ENCODE measurements at regions not wholly inside any gene's neighbourhood (a gene's known extent, or its start where the extent isn't known, plus 50 kb on each side); places are given as distances from the start of the nearest gene placed in this dataset.
"Not testable (repeated sequence)": the region's sequence is repeated elsewhere in the genome, so short reads cannot be mapped to it uniquely, and the experiment has no call there.

DNA sequence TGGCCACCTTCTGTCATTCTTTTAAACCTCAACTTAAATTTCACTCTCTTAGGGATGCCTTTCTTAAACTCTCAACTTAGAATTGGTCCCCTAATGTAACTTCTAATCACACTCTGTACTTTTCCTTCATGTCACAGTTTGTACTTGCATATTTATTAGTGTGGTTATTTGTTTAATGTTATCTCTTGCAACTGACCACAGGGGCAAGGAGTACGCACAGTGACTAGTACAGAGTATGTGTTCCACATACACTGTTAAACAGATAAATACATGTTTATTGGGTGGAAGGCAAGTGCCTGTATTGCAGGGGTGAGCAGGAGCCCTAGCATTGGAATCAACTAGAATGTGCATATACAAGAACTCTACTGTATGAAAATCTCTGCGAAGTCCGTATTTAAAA is 554.0 kb downstream of the INSC start:
- Mint-ChIP-seq H3K9me3 (no peaks in the 10 kb centered on the region), H3K4me3 (no peak overlapping the region), H3K36me3 (ENCODE audit: low read depth) (no peaks in the 10 kb centered on the region), H3K4me1 (ENCODE audit: low read depth) (no peaks in the 10 kb centered on the region), H3K27ac (no peak overlapping the region), H3K27me3 (ENCODE audit: low read depth) (peaks cover 8% of the 10 kb centered on the region)
- CTCF ChIA-PET: interaction anchor here (0.6 kb wide), 1 partner anchor 265 kb away, joined by 3 read pairs; no protein-coding TSS in a partner anchor
- no peak for DNase-seq
- intact Hi-C loops (cut with micrococcal nuclease): no loop called here

DNA sequence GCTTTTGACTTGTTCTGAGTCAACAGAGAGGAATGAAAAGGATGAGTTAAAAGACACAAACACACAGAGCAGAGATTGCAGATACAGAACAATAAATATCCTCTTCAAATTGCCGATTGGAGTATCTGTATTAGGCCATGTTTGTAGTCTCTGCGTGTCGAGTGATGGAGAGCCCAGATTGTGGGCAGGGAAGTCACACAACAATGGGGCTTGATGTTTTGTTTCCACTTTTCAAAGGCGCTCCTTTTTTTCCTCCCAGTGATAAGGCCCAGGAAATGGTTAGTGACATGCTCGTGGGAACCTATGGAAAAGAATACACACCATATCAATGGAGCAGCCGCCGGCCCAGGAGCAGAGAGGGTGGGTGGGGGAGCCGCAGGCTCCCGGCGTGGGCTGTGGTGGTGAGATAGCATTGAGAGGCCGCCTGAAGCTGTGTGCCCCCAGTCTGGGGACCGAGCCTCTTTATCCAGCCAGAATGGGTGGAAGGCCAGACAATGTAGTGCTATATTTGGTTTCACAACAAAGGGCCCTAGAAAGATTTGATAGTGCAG is 555.9 kb downstream of the INSC start:
- Mint-ChIP-seq H3K27ac (no peak overlapping the region), H3K9me3 (no peaks in the 10 kb centered on the region), H3K36me3 (ENCODE audit: low read depth) (no peaks in the 10 kb centered on the region), H3K4me1 (ENCODE audit: low read depth) (no peaks in the 10 kb centered on the region), H3K27me3 (ENCODE audit: low read depth) (peaks cover 6% of the 10 kb centered on the region), H3K4me3 (no peak overlapping the region)
- no peak for DNase-seq
- CTCF ChIA-PET: no interaction called here
- intact Hi-C loops (cut with micrococcal nuclease): no loop called here

DNA sequence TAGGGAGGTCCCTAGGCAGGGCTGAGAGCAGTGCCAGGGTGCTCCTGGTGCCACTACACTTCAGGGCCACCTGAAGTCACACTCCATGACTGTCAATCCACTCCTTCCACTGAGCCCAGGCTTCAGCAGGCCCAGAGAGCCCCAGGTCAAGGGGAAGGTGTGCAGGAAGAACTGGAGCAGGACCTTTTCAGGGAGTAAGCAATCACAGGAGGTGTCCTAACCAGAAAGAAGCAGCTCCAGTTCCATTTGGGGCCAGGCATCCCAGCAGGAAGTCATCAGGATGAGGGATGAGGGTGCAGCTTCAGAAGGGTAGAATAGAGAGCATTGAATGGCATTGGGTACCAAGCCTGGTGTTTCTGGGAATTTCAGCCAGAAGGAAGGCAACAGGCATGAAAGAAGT is 556.5 kb downstream of the INSC start:
- Mint-ChIP-seq H3K27ac (no peak overlapping the region), H3K27me3 (ENCODE audit: low read depth) (peaks cover 6% of the 10 kb centered on the region), H3K4me3 (no peak overlapping the region), H3K36me3 (ENCODE audit: low read depth) (no peaks in the 10 kb centered on the region), H3K4me1 (ENCODE audit: low read depth) (no peaks in the 10 kb centered on the region), H3K9me3 (no peaks in the 10 kb centered on the region)
- no peak for DNase-seq
- CTCF ChIA-PET: interaction anchor here (1.1 kb wide), 1 partner anchor 21 kb away, joined by 3 read pairs; no protein-coding TSS in a partner anchor
- intact Hi-C loops (cut with micrococcal nuclease): no loop called here

DNA sequence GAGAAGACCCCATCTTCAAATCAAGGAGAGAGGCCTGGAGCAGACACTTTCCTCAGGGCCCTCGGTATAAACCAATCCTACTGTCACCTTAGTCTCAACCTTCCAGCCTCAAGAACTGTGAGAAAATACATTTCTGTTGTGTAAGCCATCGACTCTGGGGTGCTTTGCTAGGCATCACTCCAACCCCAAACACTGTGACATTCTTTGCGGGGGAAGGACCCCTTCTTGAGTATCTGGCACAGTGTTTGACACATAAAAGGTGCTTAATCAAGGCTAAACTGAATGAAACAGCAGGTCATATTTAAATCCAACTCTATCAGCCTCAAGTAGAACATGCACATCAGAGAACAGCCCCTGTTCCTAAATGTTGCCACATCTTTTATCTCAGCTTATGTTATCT is 558.1 kb downstream of the INSC start:
- DNase-seq: no peak
- Mint-ChIP-seq H3K36me3 (ENCODE audit: low read depth) (no peaks in the 10 kb centered on the region), H3K27me3 (ENCODE audit: low read depth) (peaks cover 6% of the 10 kb centered on the region), H3K4me1 (ENCODE audit: low read depth) (no peaks in the 10 kb centered on the region), H3K27ac (no peak overlapping the region), H3K4me3 (no peak overlapping the region), H3K9me3 (peaks cover 3% of the 10 kb centered on the region)
- intact Hi-C loops (cut with micrococcal nuclease): no loop called here
- CTCF ChIA-PET: interaction anchor here (0.6 kb wide), 1 partner anchor 762 kb away, joined by 4 read pairs; no protein-coding TSS in a partner anchor

DNA sequence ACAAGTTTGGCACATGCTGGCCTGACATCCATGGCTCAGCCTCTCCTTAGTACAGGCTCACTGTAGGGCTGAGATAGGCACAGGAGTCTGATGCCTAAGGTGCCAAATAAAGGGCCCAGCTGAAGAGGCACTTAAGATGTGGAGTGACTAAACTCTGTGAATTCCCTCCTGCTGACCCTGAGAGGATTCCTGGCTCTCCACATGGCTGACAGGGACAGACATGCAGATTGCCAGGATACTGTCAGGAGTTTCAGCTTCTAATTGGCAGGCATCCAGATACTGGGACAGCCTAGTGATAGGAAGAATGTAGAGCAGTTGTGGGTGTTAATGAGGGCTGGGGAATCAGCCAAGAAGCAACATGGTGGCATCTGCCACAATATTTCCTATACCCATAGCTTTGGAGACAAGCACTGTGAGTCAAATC is 558.7 kb downstream of the INSC start:
- intact Hi-C loops (cut with micrococcal nuclease): no loop called here
- no peak overlapping the region for H3K4me3 Mint-ChIP-seq

DNA sequence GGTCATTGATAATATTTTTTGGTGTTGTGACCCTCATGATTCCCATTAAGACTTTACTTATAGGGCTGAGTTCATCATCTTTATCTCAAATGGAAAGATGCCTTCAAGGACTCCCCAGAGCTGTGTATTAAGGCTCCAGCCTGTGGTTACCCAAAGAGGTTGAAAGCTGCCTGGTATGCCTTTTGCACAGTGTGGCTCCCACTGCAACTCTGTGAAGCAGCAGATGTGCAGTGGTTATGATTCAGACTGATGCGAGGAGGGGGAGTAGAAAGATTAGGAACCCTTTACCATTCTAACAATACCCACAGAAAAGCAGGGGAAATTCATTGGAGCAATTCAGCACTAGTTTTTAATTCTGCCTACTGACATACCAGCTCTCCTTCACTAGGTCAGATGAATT is 560.0 kb downstream of the INSC start:
- H3K27me3 Mint-ChIP-seq (ENCODE audit: low read depth): peaks cover 4% of the 10 kb centered on the region
- CTCF ChIA-PET: no interaction called here
- H3K9me3 Mint-ChIP-seq: peaks cover 9% of the 10 kb centered on the region
- H3K36me3 Mint-ChIP-seq (ENCODE audit: low read depth): no peaks in the 10 kb centered on the region
- H3K4me1 Mint-ChIP-seq (ENCODE audit: low read depth): no peaks in the 10 kb centered on the region
- H3K4me3 Mint-ChIP-seq: no peak overlapping the region
- no peak for DNase-seq
- H3K27ac Mint-ChIP-seq: no peak overlapping the region
- intact Hi-C loops (cut with micrococcal nuclease): no loop called here

More for the DNA sequence above, 558.7 kb downstream of the INSC start:
- no peak overlapping the region for H3K27ac Mint-ChIP-seq
- no peak for DNase-seq
- H3K36me3 Mint-ChIP-seq (ENCODE audit: low read depth): no peaks in the 10 kb centered on the region
- CTCF ChIA-PET: interaction anchor here (0.6 kb wide), 1 partner anchor 24 kb away, joined by 3 read pairs; no protein-coding TSS in a partner anchor
- no peaks in the 10 kb centered on the region for H3K4me1 Mint-ChIP-seq (ENCODE audit: low read depth)
- H3K9me3 Mint-ChIP-seq: peaks cover 4% of the 10 kb centered on the region
- peaks cover 4% of the 10 kb centered on the region for H3K27me3 Mint-ChIP-seq (ENCODE audit: low read depth)

DNA sequence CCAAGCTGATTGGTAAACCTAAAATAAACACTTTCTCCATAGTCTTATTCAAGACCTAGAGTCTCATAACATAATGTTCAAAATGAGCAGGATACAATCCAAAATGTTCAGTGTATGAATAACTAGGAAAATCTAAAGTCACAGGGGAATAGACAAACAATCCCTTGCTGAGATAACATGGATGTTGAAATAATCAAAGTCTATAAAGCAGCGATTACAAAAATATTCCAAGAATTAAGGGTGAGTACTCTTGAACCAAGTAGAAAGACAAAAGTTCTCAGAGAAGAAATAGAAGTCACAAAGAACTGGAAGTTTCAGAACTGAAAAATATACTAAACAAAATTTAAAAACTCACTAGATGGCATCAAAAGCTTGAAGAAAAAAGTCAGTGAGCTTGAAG is 561.0 kb downstream of the INSC start:
- Mint-ChIP-seq H3K4me1 (ENCODE audit: low read depth) (no peaks in the 10 kb centered on the region), H3K27me3 (ENCODE audit: low read depth) (no peaks in the 10 kb centered on the region), H3K36me3 (ENCODE audit: low read depth) (no peaks in the 10 kb centered on the region), H3K4me3 (no peak overlapping the region), H3K9me3 (peaks cover 10% of the 10 kb centered on the region), H3K27ac (no peak overlapping the region)
- intact Hi-C loops (cut with micrococcal nuclease): no loop called here
- DNase-seq: no peak
- CTCF ChIA-PET: no interaction called here

DNA sequence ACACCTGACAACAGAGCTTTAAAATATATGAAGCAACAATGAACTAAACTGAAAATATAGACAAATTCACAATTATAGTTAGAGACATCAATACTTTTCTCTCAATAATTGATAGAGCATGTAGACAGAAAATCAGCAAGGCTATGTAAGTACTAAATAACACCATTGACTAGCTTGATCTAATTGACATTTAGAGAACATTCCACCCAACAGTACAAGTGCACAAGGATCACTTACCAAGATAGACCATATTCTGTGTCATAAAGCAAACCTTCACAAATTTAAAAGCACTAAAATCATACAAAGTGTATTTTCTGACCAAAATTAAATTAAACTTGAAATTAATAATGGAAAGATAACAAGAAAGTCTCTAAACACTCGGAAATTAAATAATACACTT is 562.5 kb downstream of the INSC start:
- Mint-ChIP-seq H3K27ac (no peak overlapping the region), H3K4me1 (ENCODE audit: low read depth) (no peaks in the 10 kb centered on the region), H3K9me3 (peaks cover 10% of the 10 kb centered on the region), H3K36me3 (ENCODE audit: low read depth) (no peaks in the 10 kb centered on the region), H3K4me3 (no peak overlapping the region), H3K27me3 (ENCODE audit: low read depth) (no peaks in the 10 kb centered on the region)
- CTCF ChIA-PET: no interaction called here
- intact Hi-C loops (cut with micrococcal nuclease): no loop called here
- DNase-seq: no peak

DNA sequence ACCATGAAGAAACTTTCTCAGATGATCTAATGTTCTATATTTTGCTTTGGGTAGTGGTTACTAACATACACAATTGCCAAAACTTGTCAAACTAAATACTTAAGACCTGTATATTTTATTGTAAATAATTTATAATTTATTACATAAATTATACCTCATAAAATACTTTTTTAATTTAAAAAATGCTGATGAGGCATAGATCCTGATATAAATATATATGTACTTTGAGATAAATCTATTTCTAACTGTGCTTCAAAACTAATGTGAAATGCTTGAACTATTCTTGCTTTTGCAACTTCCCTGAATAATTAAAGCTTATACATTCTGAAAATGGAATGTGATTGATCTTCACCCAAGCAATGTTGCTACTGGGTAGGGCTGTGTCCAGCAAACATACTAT is 568.8 kb downstream of the INSC start:
- no peak overlapping the region for H3K4me3 Mint-ChIP-seq

DNA sequence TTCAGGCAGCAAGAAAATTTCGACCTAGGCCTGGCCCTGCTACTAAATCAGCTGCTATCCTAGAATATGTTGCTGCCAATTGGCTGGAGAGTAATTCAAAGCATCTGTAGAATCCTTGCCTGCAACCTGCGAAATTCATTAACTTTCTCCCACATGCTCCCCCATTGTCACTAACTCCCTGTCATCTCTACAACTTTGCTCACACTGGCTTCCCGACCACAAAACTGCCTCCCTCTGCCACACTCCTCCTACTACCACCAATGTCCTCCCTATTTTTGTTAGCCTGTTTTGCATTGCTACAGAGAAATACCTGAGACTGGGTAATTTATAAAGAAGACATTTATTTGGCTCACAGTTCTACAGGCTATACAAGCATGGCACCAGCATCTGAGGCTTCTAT is 570.6 kb downstream of the INSC start:
- DNase-seq: no peak
- Mint-ChIP-seq H3K4me1 (ENCODE audit: low read depth) (no peaks in the 10 kb centered on the region), H3K4me3 (no peak overlapping the region), H3K36me3 (ENCODE audit: low read depth) (no peaks in the 10 kb centered on the region), H3K9me3 (peaks cover 14% of the 10 kb centered on the region), H3K27ac (no peak overlapping the region), H3K27me3 (ENCODE audit: low read depth) (peaks cover 3% of the 10 kb centered on the region)
- CTCF ChIA-PET: no interaction called here
- intact Hi-C loops (cut with micrococcal nuclease): no loop called here

More for the DNA sequence above, 568.8 kb downstream of the INSC start:
- Mint-ChIP-seq H3K9me3 (peaks cover 17% of the 10 kb centered on the region), H3K36me3 (ENCODE audit: low read depth) (no peaks in the 10 kb centered on the region), H3K27me3 (ENCODE audit: low read depth) (no peaks in the 10 kb centered on the region), H3K27ac (no peak overlapping the region), H3K4me1 (ENCODE audit: low read depth) (no peaks in the 10 kb centered on the region)
- DNase-seq: no peak
- CTCF ChIA-PET: no interaction called here
- intact Hi-C loops (cut with micrococcal nuclease): no loop called here

DNA sequence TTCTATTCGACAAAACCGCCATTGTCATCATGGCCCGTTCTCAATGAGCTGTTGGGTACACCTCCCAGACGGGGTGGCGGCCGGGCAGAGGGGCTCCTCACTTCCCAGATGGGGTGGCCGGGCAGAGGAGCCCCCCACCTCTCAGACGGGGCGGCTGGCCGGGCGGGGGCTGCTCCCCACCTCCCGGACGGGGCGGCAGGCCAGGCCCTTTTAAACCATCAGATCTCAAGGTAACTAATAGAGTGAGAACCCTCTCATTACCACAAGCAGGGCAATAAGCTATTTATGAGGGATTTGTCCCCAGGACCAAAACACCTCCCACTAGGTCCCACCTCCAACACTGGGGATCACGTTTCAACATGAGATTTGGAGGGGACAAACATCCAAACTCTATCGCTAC is 571.5 kb downstream of the INSC start:
- CTCF ChIA-PET: interaction anchor here (0.6 kb wide), 1 partner anchor 20 kb away, joined by 3 read pairs; no protein-coding TSS in a partner anchor
- H3K36me3 Mint-ChIP-seq (ENCODE audit: low read depth); H3K27ac Mint-ChIP-seq; DNase-seq; H3K27me3 Mint-ChIP-seq (ENCODE audit: low read depth); H3K4me3 Mint-ChIP-seq; H3K4me1 Mint-ChIP-seq (ENCODE audit: low read depth); intact Hi-C loops (cut with micrococcal nuclease): not testable (repeated sequence)
- H3K9me3 Mint-ChIP-seq: peaks cover 13% of the 10 kb centered on the region

DNA sequence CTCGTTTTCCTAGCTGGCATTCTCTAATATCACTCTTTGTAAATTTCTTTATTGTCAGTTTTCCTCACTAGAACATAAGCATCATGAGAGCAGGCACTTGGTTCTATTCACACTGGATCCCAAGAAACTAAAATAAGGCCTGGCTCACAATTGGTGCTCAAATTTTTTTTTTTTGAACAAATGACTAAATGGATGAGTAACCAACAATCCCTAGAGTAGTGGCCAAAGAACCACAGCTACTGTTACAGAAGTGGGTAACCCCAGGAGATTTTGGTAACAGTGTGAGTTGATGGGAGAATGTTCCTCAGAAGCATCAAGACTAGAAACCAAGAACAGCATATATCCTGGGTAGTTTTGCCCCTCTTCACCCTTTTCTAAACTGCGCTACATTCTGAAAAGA is 572.6 kb downstream of the INSC start:
- H3K27me3 Mint-ChIP-seq (ENCODE audit: low read depth): peaks cover 5% of the 10 kb centered on the region
- H3K36me3 Mint-ChIP-seq (ENCODE audit: low read depth): no peaks in the 10 kb centered on the region
- peaks cover 13% of the 10 kb centered on the region for H3K9me3 Mint-ChIP-seq
- CTCF ChIA-PET: no interaction called here
- intact Hi-C loops (cut with micrococcal nuclease): no loop called here
- no peaks in the 10 kb centered on the region for H3K4me1 Mint-ChIP-seq (ENCODE audit: low read depth)
- no peak for DNase-seq
- H3K27ac Mint-ChIP-seq: no peak overlapping the region
- H3K4me3 Mint-ChIP-seq: no peak overlapping the region

DNA sequence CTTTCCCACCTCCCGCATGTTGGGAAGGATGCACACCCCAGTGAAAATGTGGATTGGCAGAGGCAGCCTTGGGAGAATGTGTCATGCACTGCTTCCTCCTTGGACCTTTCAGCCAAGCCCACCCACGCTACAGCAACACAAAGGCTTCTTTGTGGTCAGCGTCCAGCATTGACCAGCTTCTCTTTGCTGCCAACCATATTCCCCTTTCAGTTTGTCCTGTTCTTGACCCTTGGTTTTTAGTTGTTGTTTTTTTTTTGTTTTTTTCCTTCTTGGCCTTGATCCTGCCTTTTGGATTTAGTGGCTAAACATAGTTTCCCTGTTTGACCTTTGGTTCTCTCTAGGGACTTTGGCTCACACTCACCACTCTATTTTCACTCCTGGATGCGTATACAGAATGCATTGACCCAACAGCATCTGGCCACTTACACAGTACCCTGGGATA is 573.6 kb downstream of the INSC start:
- H3K9me3 Mint-ChIP-seq: peaks cover 14% of the 10 kb centered on the region
- H3K36me3 Mint-ChIP-seq (ENCODE audit: low read depth): no peaks in the 10 kb centered on the region

More for the DNA sequence above, 573.6 kb downstream of the INSC start:
- intact Hi-C loops (cut with micrococcal nuclease): no loop called here
- H3K4me3 Mint-ChIP-seq: no peak overlapping the region
- H3K27ac Mint-ChIP-seq: no peak overlapping the region
- CTCF ChIA-PET: interaction anchor here (0.5 kb wide), 1 partner anchor 126 kb away, joined by 3 read pairs; no protein-coding TSS in a partner anchor
- peaks cover 9% of the 10 kb centered on the region for H3K27me3 Mint-ChIP-seq (ENCODE audit: low read depth)
- H3K4me1 Mint-ChIP-seq (ENCODE audit: low read depth): no peaks in the 10 kb centered on the region
- DNase-seq: no peak
